Aorta (tissue), 5 donors: ENCODE measurements at regions not wholly inside any gene's neighbourhood (a gene's known extent, or its start where the extent isn't known, plus 50 kb on each side); places are given as distances from the start of the nearest gene placed in this dataset.

Experiments used
- ATAC-seq: fragments of 200-7000 bp; cut with Tn5 transposase; one replicate; pipeline ENCODE4 v1.9.1; 2022; ENCODE audit warnings: moderate library complexity; ENCODE audit not compliant: low FRiP score
- DNase-seq, 2 donors: peaks; one replicate each; pipeline ENCODE4 v3.0.0-alpha.2; 2020
- H3K27ac ChIP-seq, 2 donors: one replicate each; pipeline ENCODE4 v1.5.1; 2013; ENCODE audit warnings: low read length in 2 of 2, mild to moderate bottlenecking in 2 of 2, moderate library complexity in 2 of 2, control low read depth in 1 of 2, inconsistent platforms in 1 of 2, low read depth in 1 of 2
- H3K27me3 ChIP-seq, 2 donors: one replicate each; pipeline ENCODE4 v1.6.1; 2013; ENCODE audit warnings: control low read depth in 1 of 2, low read length in 1 of 2, mild to moderate bottlenecking in 1 of 2, moderate library complexity in 1 of 2; ENCODE audit not compliant: insufficient read depth in 2 of 2, control insufficient read depth in 1 of 2
- H3K36me3 ChIP-seq, 2 donors: one replicate each; pipeline ENCODE4 v1.6.1; 2013; ENCODE audit warnings: control low read depth in 1 of 2, low read length in 1 of 2, mild to moderate bottlenecking in 1 of 2; ENCODE audit not compliant: insufficient read depth in 2 of 2, control insufficient read depth in 1 of 2
- H3K4me1 ChIP-seq, 2 donors: one replicate each; pipeline ENCODE4 v1.6.1; 2013; ENCODE audit warnings: low read length in 2 of 2, control low read depth in 1 of 2, mild to moderate bottlenecking in 1 of 2, moderate library complexity in 1 of 2; ENCODE audit not compliant: insufficient read depth in 2 of 2, control insufficient read depth in 1 of 2
- H3K4me3 ChIP-seq, 2 donors: one replicate each; pipeline ENCODE4 v1.5.1; 2013; ENCODE audit warnings: low read length in 2 of 2, control low read depth in 1 of 2, mild to moderate bottlenecking in 1 of 2
- H3K9me3 ChIP-seq: one replicate; pipeline ENCODE4 v1.6.1; 2013; ENCODE audit warnings: mild to moderate bottlenecking, low read length; ENCODE audit not compliant: control insufficient read depth
- WGBS, 2 donors: extraction: QIAGEN DNeasy Blood & Tissue Kit; methylation state at CpG; one replicate each; pipeline ENCODE4 v1.1.7; 2013; 5-methylcytosine and 5-hydroxymethylcytosine counted together
- intact Hi-C, 2 donors: fragments of 100-400 bp; cut with DNase I; formaldehyde crosslinking; loops; one replicate each; pipeline versions ENCODE4 v1.14.2 to v1.15.0; 2022
- donor health status: healthy with polysubstance abuse.
- donor health status: Bipolar disorder and iron deficiency.
- donor health status: DM: no; HTN: no; CAD: no.
- donor health status: DM: no; HTN: no; CAD: no.
- donor health status: DM: yes; HTN: yes; CAD: no.

DNA sequence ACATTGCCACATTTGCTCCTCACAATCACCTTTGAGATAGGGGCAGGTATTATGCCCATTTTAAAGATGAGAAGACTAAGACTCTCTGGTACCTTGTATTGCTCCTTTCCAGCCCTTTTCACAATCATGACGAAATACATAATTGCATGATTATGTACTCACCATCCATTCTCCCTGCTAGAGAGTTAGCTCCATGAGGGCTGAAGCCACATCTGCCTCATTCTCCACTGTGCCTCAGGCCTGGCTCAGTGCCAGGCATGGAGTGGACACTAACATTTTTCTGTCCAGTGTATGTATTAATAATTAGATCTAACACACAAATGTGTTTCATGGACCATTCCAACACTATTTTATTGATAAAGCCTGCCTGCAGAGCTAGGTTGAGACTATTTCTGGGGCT, 191.4 kb downstream of the MINAR1 start:
- DNase-seq (no peak), ATAC-seq (no peak)
- H3K9me3 ChIP-seq = no peaks in the 10 kb centered on the region
- no peak overlapping the region for H3K27ac ChIP-seq
- H3K4me1 ChIP-seq = no peaks in the 10 kb centered on the region
- WGBS, 2 donors = 67 to 72% methylated on average over 1 of the region's 1 CpG
- intact Hi-C loops = no loop called here
- no peak overlapping the region for H3K4me3 ChIP-seq
- H3K27me3 ChIP-seq = no peaks in the 10 kb centered on the region
- H3K36me3 ChIP-seq = no peaks in the 10 kb centered on the region

DNA sequence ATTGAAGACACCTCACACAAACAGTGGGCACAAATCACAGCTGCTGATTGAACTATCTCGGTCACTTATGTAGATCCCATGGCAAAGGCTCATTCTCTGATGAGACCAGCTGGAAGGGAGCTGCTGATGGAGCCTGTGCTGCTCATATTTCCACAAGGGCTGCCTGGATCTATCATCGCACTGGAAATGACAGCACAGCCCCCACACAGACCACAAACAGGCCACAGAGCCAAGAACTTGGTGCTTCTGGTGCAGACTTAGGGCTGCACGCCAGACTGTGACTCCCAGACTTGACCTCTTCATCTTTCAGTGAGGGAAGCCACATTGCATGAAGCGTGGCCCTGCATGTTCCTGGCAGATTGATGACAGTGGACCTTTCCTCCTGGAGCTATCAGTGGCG, 197.6 kb downstream of the MINAR1 start:
- Histone ChIP-seq H3K36me3 (no peaks in the 10 kb centered on the region), H3K9me3 (peaks cover 5% of the 10 kb centered on the region), H3K4me3 (no peak overlapping the region), H3K27ac (no peak overlapping the region), H3K27me3 (no peaks in the 10 kb centered on the region), H3K4me1 (no peaks in the 10 kb centered on the region)
- DNase-seq = no peak
- ATAC-seq = no peak
- WGBS, 2 donors = 56 to 62% methylated on average over 5 of the region's 5 CpGs
- intact Hi-C loops = no loop called here

DNA sequence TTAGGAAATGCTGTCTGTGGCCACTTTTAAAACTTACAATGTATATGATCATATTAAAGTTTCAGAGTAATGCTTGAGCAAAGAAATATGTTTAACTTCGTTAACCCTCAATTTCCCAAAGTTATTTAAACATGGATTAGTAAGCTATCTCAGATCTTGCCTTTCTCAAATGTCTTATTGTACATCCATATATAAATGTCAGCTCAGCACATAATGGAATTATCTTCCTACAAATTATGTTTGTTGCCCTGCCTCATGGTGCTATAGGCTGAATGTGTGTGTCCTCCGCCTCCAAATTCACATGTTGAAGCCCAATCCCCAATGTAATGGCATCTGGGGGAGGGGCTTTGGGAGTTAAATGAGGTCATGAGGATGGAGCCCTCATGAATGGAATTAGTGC, 200.3 kb downstream of the MINAR1 start:
- no peak for ATAC-seq
- Histone ChIP-seq H3K9me3 (peaks cover 5% of the 10 kb centered on the region), H3K27me3 (no peaks in the 10 kb centered on the region), H3K27ac (no peak overlapping the region), H3K4me3 (no peak overlapping the region), H3K4me1 (no peaks in the 10 kb centered on the region), H3K36me3 (no peaks in the 10 kb centered on the region)
- WGBS, 2 donors = 80 to 86% methylated on average over 2 of the region's 2 CpGs
- intact Hi-C loops = no loop called here
- DNase-seq = no peak

DNA sequence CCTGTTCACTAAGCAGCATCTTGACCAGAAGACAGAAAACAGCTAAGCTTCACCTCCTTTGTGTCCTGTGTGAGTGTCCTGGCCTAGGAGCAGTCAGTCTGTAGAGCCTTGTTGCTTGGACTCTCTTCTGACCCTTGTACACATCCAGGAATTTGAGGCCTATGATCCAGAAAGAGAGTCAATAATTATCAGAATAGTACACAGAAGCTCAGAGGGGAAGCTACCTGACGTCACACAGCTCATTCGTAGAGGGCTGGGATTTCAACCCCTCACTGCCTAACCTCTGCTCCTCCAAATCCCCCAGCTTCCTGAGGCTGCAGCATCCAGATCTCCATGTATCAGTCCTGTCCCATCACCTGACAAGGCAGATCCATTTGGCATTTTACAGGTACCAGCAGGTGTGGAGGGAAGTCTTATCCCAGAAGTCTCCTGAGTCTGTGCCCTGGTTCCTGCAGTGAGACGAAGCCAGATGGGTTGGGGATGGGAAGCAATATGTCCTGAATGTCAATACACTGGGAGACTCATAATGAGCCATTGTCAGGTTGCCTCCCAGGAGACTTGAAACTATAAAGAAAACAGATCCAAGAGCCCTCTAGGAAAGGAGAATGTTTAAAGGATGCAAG, 203.1 kb downstream of the MINAR1 start:
- DNase-seq (no peak), ATAC-seq (no peak)
- 33 to 43% methylated on average over 3 of the region's 3 CpGs for WGBS, 2 donors
- Histone ChIP-seq H3K9me3 (peaks cover 5% of the 10 kb centered on the region), H3K27ac (no peak overlapping the region), H3K36me3 (no peaks in the 10 kb centered on the region), H3K4me1 (no peaks in the 10 kb centered on the region), H3K27me3 (no peaks in the 10 kb centered on the region), H3K4me3 (no peak overlapping the region)
- intact Hi-C loops = no loop called here

DNA sequence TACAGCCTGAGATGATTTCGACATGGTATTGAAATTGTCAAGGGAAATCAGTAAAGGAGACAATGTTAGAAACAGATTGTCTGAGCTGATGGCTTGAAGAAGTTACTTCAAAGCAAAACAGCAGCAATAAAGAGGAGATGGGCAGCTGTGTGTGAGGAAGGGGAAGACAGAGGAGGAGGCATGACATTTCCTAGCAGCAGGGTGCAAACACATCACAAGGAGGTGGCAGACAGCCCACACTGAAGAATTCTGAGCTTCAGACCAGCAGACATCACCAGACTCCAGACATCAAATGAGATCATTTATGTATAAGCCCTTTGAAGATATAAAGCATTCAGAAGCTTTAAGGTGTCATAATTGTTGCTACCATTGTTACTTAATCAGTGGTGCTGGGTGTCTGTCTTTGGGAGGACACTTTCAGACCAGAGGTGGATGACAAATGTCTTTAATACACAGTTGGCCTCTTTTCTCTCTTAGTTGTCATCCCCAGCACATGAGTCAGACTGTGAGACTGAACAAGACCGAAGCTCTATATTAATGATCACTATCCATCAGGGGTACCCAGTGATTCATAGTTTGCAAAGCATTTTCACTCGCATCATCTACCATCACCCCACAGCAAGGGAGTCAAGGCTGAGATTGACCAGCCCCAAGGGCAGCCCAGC, 203.9 kb downstream of the MINAR1 start:
- Histone ChIP-seq H3K27ac (no peak overlapping the region), H3K4me1 (no peaks in the 10 kb centered on the region), H3K27me3 (no peaks in the 10 kb centered on the region), H3K36me3 (no peaks in the 10 kb centered on the region), H3K4me3 (no peak overlapping the region), H3K9me3 (peaks cover 5% of the 10 kb centered on the region)
- ATAC-seq (no peak), DNase-seq (no peak)
- intact Hi-C loops = no loop called here
- 50 to 63% methylated on average over 3 of the region's 3 CpGs for WGBS, 2 donors

- Histone ChIP-seq H3K4me1 (no peaks in the 10 kb centered on the region), H3K27ac (no peak overlapping the region), H3K4me3 (no peak overlapping the region), H3K36me3 (no peaks in the 10 kb centered on the region), H3K9me3 (peaks cover 3% of the 10 kb centered on the region), H3K27me3 (no peaks in the 10 kb centered on the region)
- DNase-seq = no peak
- no peak for ATAC-seq
- intact Hi-C loops = no loop called here
- WGBS, 2 donors = 51 to 53% methylated on average over 3 of the region's 3 CpGs
These were observed 208.1 kb downstream of the MINAR1 start for GRCh38 chr15:79640206-79640605.

- no peak for ATAC-seq
These were observed 209.7 kb downstream of the MINAR1 start for GRCh38 chr15:79641841-79642240.

GRCh38 chr15:79643393-79643792, 211.3 kb downstream of the MINAR1 start:
- Histone ChIP-seq H3K36me3 (no peaks in the 10 kb centered on the region), H3K27me3 (no peaks in the 10 kb centered on the region), H3K4me3 (no peak overlapping the region), H3K4me1 (no peaks in the 10 kb centered on the region), H3K9me3 (peaks cover 5% of the 10 kb centered on the region), H3K27ac (no peak overlapping the region)
- intact Hi-C loops = no loop called here
- ATAC-seq (no peak), DNase-seq (no peak)

More at GRCh38 chr15:79641841-79642240, 209.7 kb downstream of the MINAR1 start:
- DNase-seq = no peak
- H3K27ac ChIP-seq = no peak overlapping the region
- intact Hi-C loops = no loop called here
- H3K4me3 ChIP-seq = no peak overlapping the region
- H3K9me3 ChIP-seq = peaks cover 5% of the 10 kb centered on the region
- H3K27me3 ChIP-seq = no peaks in the 10 kb centered on the region
- no peaks in the 10 kb centered on the region for H3K36me3 ChIP-seq
- no peaks in the 10 kb centered on the region for H3K4me1 ChIP-seq

GRCh38 chr15:79644091-79644490, 212.0 kb downstream of the MINAR1 start:
- DNase-seq (no peak), ATAC-seq (no peak)
- intact Hi-C loops = no loop called here
- no peak overlapping the region for H3K27ac ChIP-seq
- no peaks in the 10 kb centered on the region for H3K4me1 ChIP-seq
- no peaks in the 10 kb centered on the region for H3K27me3 ChIP-seq
- H3K36me3 ChIP-seq = no peaks in the 10 kb centered on the region
- peaks cover 5% of the 10 kb centered on the region for H3K9me3 ChIP-seq
- WGBS, 2 donors = 22% methylated on average over 2 of the region's 2 CpGs
- no peak overlapping the region for H3K4me3 ChIP-seq
